Neural crest cell (in vitro differentiated cells): ENCODE measurements at regions not wholly inside any gene's neighbourhood (a gene's known extent, or its start where the extent isn't known, plus 50 kb on each side); places are given as distances from the start of the nearest gene placed in this dataset.
A peak's percentile ranks its signal among the peaks of the same experiment; 100 is the strongest.

Source experiments
- DNase-seq: peaks from one replicate; pipeline ENCODE4 v3.0.0; 2021; ENCODE audit warnings: low read depth, mixed read lengths, low spot score
- H3K27ac Mint-ChIP-seq: one replicate; pipeline ENCODE4 v1.8.0; 2021; ENCODE audit warnings: mild to moderate bottlenecking, mixed read lengths; ENCODE audit not compliant: unreplicated experiment
- H3K27me3 Mint-ChIP-seq: 2 replicates; pipeline ENCODE4 v1.8.0; 2021; ENCODE audit warnings: low read depth, mild to moderate bottlenecking, mixed read lengths
- H3K36me3 Mint-ChIP-seq: 2 replicates; pipeline ENCODE4 v1.8.0; 2021; ENCODE audit warnings: low read depth, mild to moderate bottlenecking, mixed read lengths
- H3K4me1 Mint-ChIP-seq: 2 replicates; pipeline ENCODE4 v1.8.0; 2021; ENCODE audit warnings: mixed read lengths
- H3K4me3 Mint-ChIP-seq: one replicate; pipeline ENCODE4 v1.8.0; 2021; ENCODE audit warnings: mild to moderate bottlenecking, mixed read lengths
- H3K9me3 Mint-ChIP-seq: 2 replicates; pipeline ENCODE4 v1.8.0; 2021; ENCODE audit warnings: mixed read lengths
- CTCF ChIP-seq: fragments of 200-600 bp; sonication (generic); conservative IDR thresholded peaks from 2 replicates; pipeline ENCODE4 v1.5.0; 2021; ENCODE audit warnings: antibody characterized with exemption, mild to moderate bottlenecking

DNA sequence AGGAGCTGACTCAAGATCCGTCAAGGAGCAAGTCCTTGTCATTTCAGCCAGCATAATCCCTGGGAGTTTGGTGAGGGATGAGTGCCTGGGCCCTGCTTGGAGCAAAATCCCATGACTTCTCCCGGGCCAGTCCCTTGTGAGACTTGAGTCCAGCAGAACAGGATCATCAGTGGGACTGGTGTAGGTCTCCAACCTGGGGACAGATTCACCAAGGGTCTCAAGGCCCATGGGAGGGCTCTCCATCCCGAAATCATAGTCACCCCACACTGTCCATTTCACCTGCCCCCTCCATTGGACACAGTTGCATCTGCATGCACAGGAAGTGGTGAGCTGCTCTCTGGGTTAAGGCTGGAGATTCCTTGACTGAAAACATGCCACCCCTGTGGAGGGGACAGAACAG is 178.2 kb downstream of the FOXD2 start:
- Mint-ChIP-seq H3K36me3 (no peaks in the 10 kb centered on the region), H3K4me3 (no peak overlapping the region), H3K27ac (peak overlapping the region; percentile 69), H3K27me3 (peaks cover 3% of the 10 kb centered on the region), H3K4me1 (no peaks in the 10 kb centered on the region), H3K9me3 (no peaks in the 10 kb centered on the region)
- TF ChIP-seq CTCF = no peak
- DNase-seq = no peak

GRCh38 chr1:47616906-47617305 is 179.1 kb downstream of the FOXD2 start:
- peaks cover 1% of the 10 kb centered on the region for H3K4me1 Mint-ChIP-seq
- no peak for DNase-seq
- no peak overlapping the region for H3K4me3 Mint-ChIP-seq
- no peaks in the 10 kb centered on the region for H3K36me3 Mint-ChIP-seq
- H3K9me3 Mint-ChIP-seq = no peaks in the 10 kb centered on the region
- no peak for TF ChIP-seq CTCF
- H3K27me3 Mint-ChIP-seq = peaks cover 3% of the 10 kb centered on the region
- H3K27ac Mint-ChIP-seq = no peak overlapping the region

GRCh38 chr1:47617381-47618221 is 179.8 kb downstream of the FOXD2 start:
- no peak for DNase-seq
- Mint-ChIP-seq H3K36me3 (no peaks in the 10 kb centered on the region), H3K9me3 (no peaks in the 10 kb centered on the region), H3K4me1 (peaks cover 7% of the 10 kb centered on the region), H3K27ac (no peak overlapping the region), H3K27me3 (peaks cover 3% of the 10 kb centered on the region), H3K4me3 (no peak overlapping the region)
- no peak for TF ChIP-seq CTCF

GRCh38 chr1:47618222-47618720 is 180.4 kb downstream of the FOXD2 start:
- Mint-ChIP-seq H3K27ac (no peak overlapping the region), H3K4me3 (no peak overlapping the region), H3K4me1 (peaks cover 7% of the 10 kb centered on the region), H3K27me3 (peaks cover 3% of the 10 kb centered on the region), H3K9me3 (no peaks in the 10 kb centered on the region), H3K36me3 (no peaks in the 10 kb centered on the region)
- no peak for TF ChIP-seq CTCF
- no peak for DNase-seq

DNA sequence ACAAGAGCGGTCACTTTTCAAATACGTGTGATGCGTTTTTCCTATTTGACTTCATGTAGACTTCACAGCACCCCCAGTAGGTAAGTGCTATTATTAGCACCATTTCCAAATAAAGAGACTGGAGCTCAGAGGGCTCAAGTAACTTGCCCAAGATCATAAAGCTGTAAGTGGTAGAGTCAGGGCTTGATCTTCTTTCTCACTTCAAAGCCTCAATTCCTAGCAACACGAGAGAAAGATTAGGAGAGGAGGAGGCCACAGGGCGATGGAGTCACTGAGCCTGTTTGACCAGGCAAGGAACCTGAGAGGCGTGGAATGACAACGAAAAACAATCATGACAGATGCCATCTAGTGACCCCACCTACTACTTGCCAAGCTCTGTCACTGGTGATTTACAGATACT is 181.0 kb downstream of the FOXD2 start:
- Mint-ChIP-seq H3K27ac (no peak overlapping the region), H3K4me3 (no peak overlapping the region), H3K27me3 (peaks cover 3% of the 10 kb centered on the region), H3K9me3 (no peaks in the 10 kb centered on the region), H3K4me1 (peaks cover 7% of the 10 kb centered on the region), H3K36me3 (no peaks in the 10 kb centered on the region)
- TF ChIP-seq CTCF = no peak
- no peak for DNase-seq
